Endothelial cell (in vitro differentiated cells): ENCODE measurements at regions not wholly inside any gene's neighbourhood (a gene's known extent, or its start where the extent isn't known, plus 50 kb on each side); places are given as distances from the start of the nearest gene placed in this dataset.

Source experiments
- DNase-seq: peaks from one replicate; pipeline ENCODE4 v3.0.0; 2021; ENCODE audit warnings: low spot score
- H3K27ac Mint-ChIP-seq: one replicate; pipeline ENCODE4 v1.8.0; 2021; ENCODE audit warnings: mixed read lengths, inconsistent platforms; ENCODE audit not compliant: unreplicated experiment
- H3K27me3 Mint-ChIP-seq: one replicate; pipeline ENCODE4 v1.8.0; 2021; ENCODE audit warnings: mild to moderate bottlenecking, moderate library complexity, mixed read lengths, inconsistent platforms; ENCODE audit not compliant: unreplicated experiment
- H3K36me3 Mint-ChIP-seq: one replicate; pipeline ENCODE4 v1.8.0; 2021; ENCODE audit warnings: mild to moderate bottlenecking, low read depth, mixed read lengths, inconsistent platforms; ENCODE audit not compliant: unreplicated experiment
- H3K4me1 Mint-ChIP-seq: one replicate; pipeline ENCODE4 v1.8.0; 2021; ENCODE audit warnings: mild to moderate bottlenecking, mixed read lengths, inconsistent platforms; ENCODE audit not compliant: unreplicated experiment
- H3K4me3 Mint-ChIP-seq: one replicate; pipeline ENCODE4 v1.8.0; 2021; ENCODE audit warnings: mild to moderate bottlenecking, mixed read lengths, inconsistent platforms; ENCODE audit not compliant: unreplicated experiment
- H3K9me3 Mint-ChIP-seq: one replicate; pipeline ENCODE4 v1.8.0; 2021; ENCODE audit warnings: mixed read lengths, inconsistent platforms; ENCODE audit not compliant: unreplicated experiment
- TF ChIP-seq, protein P1 (sequence below): fragments of 200-600 bp; sonication (generic); IDR thresholded peaks from one replicate; pipeline ENCODE4 v1.5.0; 2021; ENCODE audit warnings: antibody characterized with exemption; ENCODE audit not compliant: unreplicated experiment

DNA sequence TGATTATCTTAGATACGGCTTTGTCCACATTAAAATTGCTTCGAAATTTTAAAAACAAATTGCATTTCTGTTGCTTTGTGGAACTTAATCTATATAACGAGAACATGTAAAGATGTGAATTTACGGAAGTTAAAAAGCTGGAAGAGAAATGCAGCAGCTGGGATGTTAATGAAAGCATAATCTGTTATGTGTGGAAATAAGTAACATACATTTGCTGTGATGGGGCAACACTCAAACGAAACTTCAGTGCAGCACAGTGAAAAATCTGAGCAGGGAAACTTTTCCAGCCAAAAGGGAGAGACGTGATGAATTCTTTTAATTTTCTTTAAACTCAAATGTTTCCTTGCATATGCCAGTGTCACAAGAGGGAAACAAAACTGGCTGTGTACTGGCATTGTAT lies 276.7 kb upstream of the LMCD1 start:
- Mint-ChIP-seq H3K4me1 (no peaks in the 10 kb centered on the region), H3K27ac (no peak overlapping the region), H3K9me3 (no peaks in the 10 kb centered on the region), H3K36me3 (no peaks in the 10 kb centered on the region), H3K4me3 (no peak overlapping the region), H3K27me3 (no peaks in the 10 kb centered on the region)
- TF ChIP-seq, protein P1, sequence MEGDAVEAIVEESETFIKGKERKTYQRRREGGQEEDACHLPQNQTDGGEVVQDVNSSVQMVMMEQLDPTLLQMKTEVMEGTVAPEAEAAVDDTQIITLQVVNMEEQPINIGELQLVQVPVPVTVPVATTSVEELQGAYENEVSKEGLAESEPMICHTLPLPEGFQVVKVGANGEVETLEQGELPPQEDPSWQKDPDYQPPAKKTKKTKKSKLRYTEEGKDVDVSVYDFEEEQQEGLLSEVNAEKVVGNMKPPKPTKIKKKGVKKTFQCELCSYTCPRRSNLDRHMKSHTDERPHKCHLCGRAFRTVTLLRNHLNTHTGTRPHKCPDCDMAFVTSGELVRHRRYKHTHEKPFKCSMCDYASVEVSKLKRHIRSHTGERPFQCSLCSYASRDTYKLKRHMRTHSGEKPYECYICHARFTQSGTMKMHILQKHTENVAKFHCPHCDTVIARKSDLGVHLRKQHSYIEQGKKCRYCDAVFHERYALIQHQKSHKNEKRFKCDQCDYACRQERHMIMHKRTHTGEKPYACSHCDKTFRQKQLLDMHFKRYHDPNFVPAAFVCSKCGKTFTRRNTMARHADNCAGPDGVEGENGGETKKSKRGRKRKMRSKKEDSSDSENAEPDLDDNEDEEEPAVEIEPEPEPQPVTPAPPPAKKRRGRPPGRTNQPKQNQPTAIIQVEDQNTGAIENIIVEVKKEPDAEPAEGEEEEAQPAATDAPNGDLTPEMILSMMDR: no peak
- no peak for DNase-seq

DNA sequence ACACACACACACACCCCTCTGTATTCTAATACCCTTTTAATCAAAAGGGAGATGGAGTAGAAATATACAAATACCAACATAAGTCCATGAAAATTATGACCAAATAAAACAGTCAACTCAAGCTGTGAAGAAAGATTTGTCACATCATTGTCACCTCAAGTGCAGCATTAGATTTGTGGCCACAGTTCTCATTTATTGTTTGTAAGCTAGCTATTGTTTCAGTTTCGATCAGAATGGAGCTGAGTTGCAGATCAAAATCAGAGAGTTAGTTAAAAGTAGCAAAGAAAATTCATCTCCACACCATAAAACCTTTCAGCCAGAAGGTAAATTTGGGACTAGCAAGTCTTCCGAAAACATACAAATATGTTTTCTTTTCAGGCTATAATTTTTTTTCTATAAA lies 267.7 kb upstream of the LMCD1 start:
- no peak overlapping the region for H3K27ac Mint-ChIP-seq
- H3K9me3 Mint-ChIP-seq: no peaks in the 10 kb centered on the region
- H3K27me3 Mint-ChIP-seq: no peaks in the 10 kb centered on the region
- no peak overlapping the region for H3K4me3 Mint-ChIP-seq
- peaks cover 6% of the 10 kb centered on the region for H3K4me1 Mint-ChIP-seq
- TF ChIP-seq, protein P1: no peak
- no peaks in the 10 kb centered on the region for H3K36me3 Mint-ChIP-seq
- no peak for DNase-seq

DNA sequence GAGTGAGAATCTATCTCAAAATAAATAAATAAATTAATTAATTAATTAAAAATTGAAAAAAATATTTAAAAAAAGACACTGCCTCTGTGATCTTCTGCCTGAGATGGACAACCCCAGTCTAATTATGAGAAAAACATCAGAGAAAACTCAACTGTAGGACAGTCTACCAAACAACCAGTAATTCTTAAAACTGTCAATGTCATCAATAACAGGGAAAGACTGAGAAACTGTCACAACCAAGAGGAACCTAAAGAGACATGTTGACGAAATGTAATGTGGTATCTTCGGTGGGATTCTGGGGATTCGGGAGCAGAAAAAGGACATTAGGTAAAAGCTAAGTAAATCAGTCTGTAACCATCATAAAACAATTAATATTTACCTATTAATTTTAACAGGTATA lies 265.4 kb upstream of the LMCD1 start:
- H3K36me3 Mint-ChIP-seq: no peaks in the 10 kb centered on the region
- no peak overlapping the region for H3K4me3 Mint-ChIP-seq
- no peaks in the 10 kb centered on the region for H3K27me3 Mint-ChIP-seq
- H3K4me1 Mint-ChIP-seq: peaks cover 6% of the 10 kb centered on the region
- DNase-seq: no peak
- no peaks in the 10 kb centered on the region for H3K9me3 Mint-ChIP-seq
- no peak overlapping the region for H3K27ac Mint-ChIP-seq
- TF ChIP-seq, protein P1: no peak

DNA sequence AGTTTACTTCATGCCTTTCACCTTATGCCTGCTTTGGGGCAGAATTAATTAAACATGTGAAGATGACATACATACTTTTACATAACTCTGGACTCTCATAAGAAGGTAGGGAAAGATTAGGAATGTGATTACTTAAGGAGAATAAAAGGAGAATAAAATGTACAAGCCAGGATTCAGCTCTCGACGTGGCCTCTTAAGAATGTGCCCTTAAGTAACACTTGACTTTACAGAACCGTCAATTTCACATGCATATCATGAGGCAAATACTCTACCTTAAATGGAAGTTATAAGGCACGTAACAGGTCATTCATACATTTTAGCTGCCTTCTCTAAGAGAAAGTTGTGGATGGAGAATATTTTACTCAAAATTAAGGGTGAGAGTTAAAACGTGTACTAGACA lies 263.7 kb upstream of the LMCD1 start:
- Mint-ChIP-seq H3K4me3 (no peak overlapping the region), H3K9me3 (no peaks in the 10 kb centered on the region), H3K27ac (no peak overlapping the region), H3K36me3 (no peaks in the 10 kb centered on the region), H3K4me1 (peaks cover 6% of the 10 kb centered on the region), H3K27me3 (no peaks in the 10 kb centered on the region)
- TF ChIP-seq, protein P1: no peak
- no peak for DNase-seq

DNA sequence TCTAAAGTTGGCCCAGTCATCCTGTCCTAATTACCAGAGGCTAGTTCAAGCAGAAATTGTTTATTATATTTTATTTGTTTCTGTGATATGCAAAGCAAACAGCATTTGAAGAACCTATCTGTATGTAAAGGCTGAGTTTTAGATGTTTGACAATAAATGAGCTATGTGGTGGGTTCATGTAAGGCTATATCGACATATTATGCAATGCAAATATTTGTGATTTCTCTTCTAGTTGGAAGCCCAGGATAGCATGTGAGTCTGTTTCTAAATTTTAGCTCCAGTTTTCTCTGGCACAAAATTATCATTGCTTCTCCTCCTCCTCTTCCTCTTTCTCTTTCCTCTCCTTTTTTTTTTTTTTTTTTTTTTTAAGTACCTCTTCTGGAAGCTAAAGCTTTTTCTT lies 263.2 kb upstream of the LMCD1 start:
- Mint-ChIP-seq H3K27me3 (no peaks in the 10 kb centered on the region), H3K27ac (no peak overlapping the region), H3K4me1 (peaks cover 6% of the 10 kb centered on the region), H3K4me3 (no peak overlapping the region), H3K9me3 (no peaks in the 10 kb centered on the region), H3K36me3 (no peaks in the 10 kb centered on the region)
- no peak for DNase-seq
- TF ChIP-seq, protein P1: no peak
